Thyroid gland (tissue), 4 donors: ENCODE measurements at regions not wholly inside any gene's neighbourhood (a gene's known extent, or its start where the extent isn't known, plus 50 kb on each side); places are given as distances from the start of the nearest gene placed in this dataset.

Experiments
- DNase-seq, 2 donors: peaks; one replicate each; pipeline ENCODE4 v3.0.0-alpha.2; 2019
- H3K27ac ChIP-seq, 3 donors: fragments of 200-600 bp; sonication (generic); 1 replicate in 2 of 3; 2 replicates in 1 of 3; pipeline ENCODE4 v1.5.1; 2016 to 2019; ENCODE audit warnings: mild to moderate bottlenecking in 1 of 3, moderate library complexity in 1 of 3
- H3K27me3 ChIP-seq: fragments of 200-600 bp; sonication (generic); one replicate; pipeline ENCODE4 v1.5.1; 2019
- H3K36me3 ChIP-seq, 2 donors: fragments of 200-600 bp; sonication (generic); one replicate each; pipeline ENCODE4 v1.5.1; 2016 to 2019
- H3K4me1 ChIP-seq, 2 donors: fragments of 200-600 bp; sonication (generic); one replicate each; pipeline ENCODE4 v1.5.1; 2017 to 2019
- H3K4me3 ChIP-seq, 3 donors: fragments of 200-600 bp; sonication (generic); replicated peaks in 1 of 3; 1 replicate in 2 of 3; 2 replicates in 1 of 3; pipeline ENCODE4 v1.5.1; 2016; ENCODE audit warnings: mild to moderate bottlenecking in 1 of 3
- H3K9me3 ChIP-seq: fragments of 200-600 bp; sonication (generic); one replicate; pipeline ENCODE4 v1.5.1; 2017
- CTCF ChIP-seq, 6 experiments: fragments of 200-600 bp in 3 of 6; fragments of 450-650 bp in 3 of 6; sonication (generic) in 3 of 6; IDR thresholded peaks; one replicate each; pipeline ENCODE4 v1.5.1; 2016 to 2019; ENCODE audit warnings: antibody characterized with exemption in 6 of 6, mild to moderate bottlenecking in 2 of 6, inconsistent platforms in 1 of 6, moderate library complexity in 1 of 6
- POLR2A ChIP-seq, 2 donors: fragments of 450-650 bp; IDR thresholded peaks; one replicate each; pipeline ENCODE4 v1.6.1; 2017; ENCODE audit warnings: antibody characterized with exemption in 2 of 2, mild to moderate bottlenecking in 2 of 2, moderate library complexity in 1 of 2
- WGBS, 2 donors: methylation state at CpG; one replicate each; pipeline ENCODE4 v1.1.5; 2017; 5-methylcytosine and 5-hydroxymethylcytosine counted together
- intact Hi-C: fragments of 100-400 bp; cut with DNase I; formaldehyde crosslinking; loops from one replicate; pipeline ENCODE4 v1.15.1; 2023

DNA sequence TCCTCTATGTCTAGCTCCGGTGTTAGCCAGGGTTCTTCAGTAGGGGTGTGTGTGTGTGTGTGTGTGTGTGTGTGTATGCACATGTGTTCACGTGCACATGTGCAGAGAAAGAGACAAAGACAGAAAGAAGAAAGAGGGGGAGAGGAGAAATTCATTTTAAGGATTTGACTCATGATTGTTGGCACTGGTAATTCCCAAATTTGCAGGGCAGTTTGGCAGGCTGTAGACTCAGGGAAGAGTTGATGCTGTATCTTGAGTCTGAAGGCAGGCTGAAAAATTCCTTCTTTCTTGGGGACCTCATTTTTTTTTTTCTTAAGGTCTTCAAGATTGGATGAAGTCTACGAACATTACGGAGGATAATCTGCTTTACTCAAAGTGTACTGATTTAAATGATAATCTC lies 335.7 kb downstream of the NSG2 start:
- H3K9me3 ChIP-seq, result no peaks in the 10 kb centered on the region
- no peak for DNase-seq
- H3K27me3 ChIP-seq, result no peaks in the 10 kb centered on the region
- intact Hi-C loops, result no loop called here
- H3K4me1 ChIP-seq, result no peaks in the 10 kb centered on the region
- TF ChIP-seq CTCF (IDR thresholded peaks at IDR 0.05) (no peak), POLR2A (IDR thresholded peaks at IDR 0.05) (no peak)
- 69 to 85% methylated on average over 4 of the region's 4 CpGs for WGBS, 2 donors
- H3K4me3 ChIP-seq, result no peak overlapping the region
- H3K36me3 ChIP-seq, result no peaks in the 10 kb centered on the region
- H3K27ac ChIP-seq, result no peak overlapping the region

DNA sequence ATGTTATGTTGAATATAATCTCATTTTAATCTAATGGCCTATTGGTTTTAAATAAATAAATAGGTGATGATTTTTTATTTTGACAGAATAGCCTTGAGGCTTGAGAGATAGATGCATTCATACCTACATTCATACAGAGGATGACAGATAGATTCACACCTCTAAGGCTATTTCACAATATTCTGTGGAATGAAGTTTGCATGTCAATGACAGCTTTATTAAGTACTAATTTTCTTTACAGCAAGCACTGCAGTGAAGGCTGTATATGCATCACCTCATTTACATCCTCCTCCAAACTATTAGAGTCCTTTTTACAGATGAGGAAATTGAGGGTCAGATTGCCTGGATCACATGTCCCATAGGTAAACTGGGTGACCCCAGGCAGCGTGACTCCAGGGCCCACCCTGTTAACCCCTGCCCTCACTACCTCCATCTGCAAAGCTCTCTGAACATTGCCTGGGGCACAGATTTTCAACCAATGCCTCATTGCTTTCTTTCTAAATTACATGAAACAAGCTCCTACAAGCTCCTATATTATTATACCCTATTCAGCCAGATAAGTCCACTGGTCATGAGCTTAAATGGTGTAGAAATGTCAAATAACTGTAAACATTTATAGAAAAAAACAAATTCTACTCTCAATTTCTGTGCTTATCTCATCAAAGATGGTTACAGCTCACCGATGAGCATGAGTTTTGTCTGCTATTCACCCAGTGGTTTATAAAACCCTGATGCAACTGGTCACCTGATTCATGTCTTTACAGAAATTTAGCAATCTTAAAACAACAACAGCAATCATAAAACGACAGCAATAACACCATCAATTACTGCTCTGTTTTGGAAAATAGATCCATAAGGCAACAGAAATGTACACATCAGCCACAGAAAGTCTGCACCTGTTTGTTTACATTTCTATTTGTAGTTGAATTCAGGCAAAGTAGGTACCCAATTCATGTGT lies 338.0 kb downstream of the NSG2 start:
- no peaks in the 10 kb centered on the region for H3K36me3 ChIP-seq
- H3K27ac ChIP-seq, result no peak overlapping the region
- no peak overlapping the region for H3K4me3 ChIP-seq
- TF ChIP-seq CTCF (IDR thresholded peaks at IDR 0.05), result no peak
- TF ChIP-seq POLR2A (IDR thresholded peaks at IDR 0.05), result no peak
- 74 to 77% methylated on average over 3 of the region's 3 CpGs for WGBS, 2 donors
- intact Hi-C loops, result no loop called here
- no peak for DNase-seq
- peaks cover 2% of the 10 kb centered on the region for H3K27me3 ChIP-seq
- no peaks in the 10 kb centered on the region for H3K9me3 ChIP-seq
- no peaks in the 10 kb centered on the region for H3K4me1 ChIP-seq

- Histone ChIP-seq H3K27me3 (peaks cover 3% of the 10 kb centered on the region), H3K27ac (no peak overlapping the region), H3K36me3 (no peaks in the 10 kb centered on the region), H3K4me1 (no peaks in the 10 kb centered on the region), H3K4me3 (no peak overlapping the region), H3K9me3 (no peaks in the 10 kb centered on the region)
- WGBS, 2 donors, result 72 to 78% methylated on average over 17 of the region's 17 CpGs
- TF ChIP-seq POLR2A (IDR thresholded peaks at IDR 0.05) (no peak), CTCF (IDR thresholded peaks at IDR 0.05) (no peak)
- no peak for DNase-seq
- intact Hi-C loops, result no loop called here
Measured at GRCh38 chr5:174384509-174384947, 339.0 kb downstream of the NSG2 start.

GRCh38 chr5:174386306-174386705 lies 338.1 kb upstream of the MSX2 start:
- intact Hi-C loops, result no loop called here
- Histone ChIP-seq H3K9me3 (no peaks in the 10 kb centered on the region), H3K4me1 (no peaks in the 10 kb centered on the region), H3K36me3 (no peaks in the 10 kb centered on the region), H3K4me3 (no peak overlapping the region), H3K27me3 (peaks cover 3% of the 10 kb centered on the region), H3K27ac (no peak overlapping the region)
- DNase-seq, result no peak
- TF ChIP-seq POLR2A (IDR thresholded peaks at IDR 0.05) (no peak), CTCF (IDR thresholded peaks at IDR 0.05) (no peak)
- 87 to 90% methylated on average over 3 of the region's 3 CpGs for WGBS, 2 donors

- WGBS, 2 donors, result 58 to 68% methylated on average over 2 of the region's 2 CpGs
- H3K36me3 ChIP-seq, result no peaks in the 10 kb centered on the region
- no peaks in the 10 kb centered on the region for H3K9me3 ChIP-seq
- no peak overlapping the region for H3K4me3 ChIP-seq
- intact Hi-C loops, result no loop called here
- no peak for TF ChIP-seq CTCF (IDR thresholded peaks at IDR 0.05)
- TF ChIP-seq POLR2A (IDR thresholded peaks at IDR 0.05), result no peak
- H3K27me3 ChIP-seq, result peaks cover 3% of the 10 kb centered on the region
- no peak overlapping the region for H3K27ac ChIP-seq
- no peaks in the 10 kb centered on the region for H3K4me1 ChIP-seq
- no peak for DNase-seq
Measured at GRCh38 chr5:174386846-174387245, 337.5 kb upstream of the MSX2 start.
